ENCODE measurements at regions not wholly inside any gene's neighbourhood (a gene's known extent, or its start where the extent isn't known, plus 50 kb on each side); places are given as distances from the start of the nearest gene placed in this dataset.

DNA sequence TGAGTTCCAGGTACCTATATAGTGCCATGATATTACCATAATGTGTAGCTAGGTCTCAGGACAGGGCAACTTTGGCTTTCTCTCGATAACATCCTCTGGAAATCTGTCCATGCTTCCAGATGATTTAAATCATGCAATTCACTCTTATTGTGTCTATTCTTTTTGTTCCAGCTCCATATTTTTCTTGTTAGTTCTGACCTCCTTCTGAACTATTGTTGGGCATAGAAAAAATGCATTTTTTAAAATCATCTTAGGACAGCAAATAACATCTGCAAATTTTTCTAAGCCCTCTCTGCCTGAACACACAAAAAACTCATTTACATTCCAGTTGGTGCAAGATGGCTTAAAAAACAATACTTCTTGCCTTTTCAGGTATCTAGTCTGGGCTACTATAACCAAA, 1561.0 kb upstream of the MIR17HG start:
- no peaks in the 10 kb centered on the region for H3K4me1 Mint-ChIP-seq
- H3K4me3 Mint-ChIP-seq: no peak overlapping the region
- ChIA-PET CTCF (no interaction called here), POLR2A (no interaction called here)
- no peak for DNase-seq
- H3K36me3 Mint-ChIP-seq (ENCODE audit: low read depth): no peaks in the 10 kb centered on the region
- no peaks in the 10 kb centered on the region for H3K9me3 Mint-ChIP-seq
- no peaks in the 10 kb centered on the region for H3K27me3 Mint-ChIP-seq
- no peak overlapping the region for H3K27ac Mint-ChIP-seq

DNA sequence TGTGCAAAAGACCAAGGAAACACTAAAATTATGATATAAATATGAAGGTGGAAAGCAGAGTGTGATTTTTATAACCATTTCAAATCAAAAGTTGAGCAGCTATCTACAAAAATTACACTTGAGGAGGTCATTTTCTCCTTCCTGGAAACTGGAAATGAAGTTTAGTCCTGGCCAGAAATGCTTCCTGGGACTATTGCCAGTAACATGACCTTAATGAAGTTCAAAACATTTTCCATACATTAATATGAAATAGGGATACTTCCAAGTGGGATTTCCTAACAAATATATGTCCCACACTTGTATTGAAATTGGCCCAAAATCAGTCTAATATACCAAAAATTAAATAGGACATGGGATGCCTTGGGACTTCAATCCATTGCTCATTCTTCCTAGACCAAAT, 1556.8 kb upstream of the MIR17HG start:
- CTCF ChIA-PET: no interaction called here
- no peak for DNase-seq
- no peaks in the 10 kb centered on the region for H3K36me3 Mint-ChIP-seq (ENCODE audit: low read depth)
- no peak overlapping the region for H3K4me3 Mint-ChIP-seq
- H3K27me3 Mint-ChIP-seq: no peaks in the 10 kb centered on the region
- no peaks in the 10 kb centered on the region for H3K4me1 Mint-ChIP-seq
- POLR2A ChIA-PET: no interaction called here
- no peak overlapping the region for H3K27ac Mint-ChIP-seq
- H3K9me3 Mint-ChIP-seq: peaks cover 2% of the 10 kb centered on the region

DNA sequence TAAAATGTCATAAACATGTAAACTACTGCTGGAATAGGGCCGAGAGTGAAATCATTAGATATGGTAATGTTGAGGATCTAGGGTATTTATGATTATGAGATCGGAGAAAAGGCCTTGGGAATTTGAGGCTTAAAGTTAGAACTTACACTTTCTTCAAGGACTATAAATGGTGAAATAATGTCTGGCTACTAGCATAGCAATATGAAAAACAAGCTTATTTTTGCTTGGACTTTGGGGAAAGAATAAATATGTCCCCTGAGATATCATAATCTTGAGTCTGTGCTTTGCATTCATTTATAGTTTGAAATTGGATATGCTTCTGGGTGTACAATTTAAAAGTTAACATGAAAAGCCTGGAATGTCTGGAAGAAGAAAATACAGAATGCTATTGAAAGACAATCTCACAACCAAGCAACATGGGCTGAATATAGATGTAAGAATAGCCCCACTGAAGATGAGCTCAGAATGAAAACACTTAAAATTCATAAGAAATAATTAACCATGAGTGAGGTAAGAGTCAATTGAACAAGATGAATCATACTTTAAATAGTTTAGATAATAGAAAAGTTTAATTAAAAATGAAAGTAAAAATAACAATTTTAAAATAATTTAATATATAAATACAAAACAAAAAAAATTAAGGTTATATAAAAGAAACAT, 1555.4 kb upstream of the MIR17HG start:
- ChIA-PET CTCF (no interaction called here), POLR2A (no interaction called here)
- H3K27ac Mint-ChIP-seq: no peak overlapping the region
- H3K27me3 Mint-ChIP-seq: no peaks in the 10 kb centered on the region
- H3K4me3 Mint-ChIP-seq: no peak overlapping the region
- no peaks in the 10 kb centered on the region for H3K4me1 Mint-ChIP-seq
- DNase-seq: no peak
- H3K9me3 Mint-ChIP-seq: peaks cover 3% of the 10 kb centered on the region
- H3K36me3 Mint-ChIP-seq (ENCODE audit: low read depth): no peaks in the 10 kb centered on the region

DNA sequence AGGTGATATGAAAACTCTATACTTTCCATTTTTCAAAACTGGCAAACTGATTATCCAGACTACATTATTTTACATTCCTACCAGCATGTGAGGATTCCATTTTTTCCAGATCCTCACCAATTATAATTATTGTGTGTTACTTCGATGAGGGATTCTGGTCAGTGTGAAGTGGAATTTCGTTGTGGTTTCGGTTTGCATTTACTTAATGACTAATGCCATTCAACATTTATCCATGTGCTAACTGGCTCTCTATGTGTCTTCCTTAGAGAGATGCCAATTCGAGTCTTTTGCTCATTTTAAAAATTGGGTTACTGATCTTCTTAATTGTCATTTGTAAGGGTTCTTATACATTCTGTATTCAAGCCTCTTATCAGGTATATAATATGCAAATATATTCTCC, 1551.3 kb upstream of the MIR17HG start:
- no peaks in the 10 kb centered on the region for H3K4me1 Mint-ChIP-seq
- no peaks in the 10 kb centered on the region for H3K27me3 Mint-ChIP-seq
- no peak for DNase-seq
- no peak overlapping the region for H3K4me3 Mint-ChIP-seq
- no peak overlapping the region for H3K27ac Mint-ChIP-seq
- ChIA-PET POLR2A (no interaction called here), CTCF (no interaction called here)
- H3K9me3 Mint-ChIP-seq: peaks cover 6% of the 10 kb centered on the region
- no peaks in the 10 kb centered on the region for H3K36me3 Mint-ChIP-seq (ENCODE audit: low read depth)

DNA sequence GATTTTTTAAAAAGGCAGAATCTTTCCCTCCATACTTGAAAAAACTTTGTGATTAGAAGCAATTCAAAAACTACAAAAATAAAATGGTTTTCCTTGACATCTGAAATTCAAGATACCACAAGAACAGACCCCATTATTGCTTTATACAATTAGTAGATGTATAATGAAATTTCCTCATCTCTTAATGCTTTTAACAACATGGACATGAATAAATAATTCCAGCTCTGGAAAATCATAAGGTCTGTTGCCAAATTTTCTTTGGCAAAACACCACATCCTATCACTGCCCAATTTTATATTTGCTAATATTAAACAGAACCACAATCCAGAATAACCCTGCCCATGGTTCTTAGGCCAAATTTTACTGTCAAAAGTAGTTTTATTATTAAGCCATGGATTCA, 1543.6 kb upstream of the MIR17HG start:
- Mint-ChIP-seq H3K27ac (no peak overlapping the region), H3K9me3 (peaks cover 8% of the 10 kb centered on the region), H3K27me3 (no peaks in the 10 kb centered on the region), H3K4me3 (no peak overlapping the region), H3K4me1 (no peaks in the 10 kb centered on the region), H3K36me3 (ENCODE audit: low read depth) (no peaks in the 10 kb centered on the region)
- ChIA-PET POLR2A (no interaction called here), CTCF (no interaction called here)
- DNase-seq: no peak

DNA sequence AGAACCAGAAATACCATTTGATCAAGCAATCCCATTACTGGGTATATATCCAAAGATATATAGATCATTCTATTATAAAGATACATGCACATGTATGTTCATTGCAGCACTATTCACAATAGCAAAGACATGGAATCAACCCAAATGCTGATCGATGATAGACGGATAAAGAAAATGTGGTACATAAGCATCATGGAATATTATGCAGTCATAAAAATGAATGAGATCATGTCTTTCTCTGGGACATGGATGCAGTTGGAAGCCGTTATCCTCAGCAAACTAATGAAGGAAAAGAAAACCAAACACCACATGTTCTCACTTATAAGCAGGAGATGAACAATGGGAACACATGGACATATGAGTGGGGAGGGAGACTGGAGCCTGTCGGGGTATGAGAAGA, 1540.9 kb upstream of the MIR17HG start:
- Mint-ChIP-seq H3K9me3 (peaks cover 8% of the 10 kb centered on the region), H3K4me3 (no peak overlapping the region), H3K4me1 (no peaks in the 10 kb centered on the region), H3K36me3 (ENCODE audit: low read depth) (no peaks in the 10 kb centered on the region), H3K27ac (no peak overlapping the region), H3K27me3 (no peaks in the 10 kb centered on the region)
- DNase-seq: no peak
- POLR2A ChIA-PET: no interaction called here
- CTCF ChIA-PET: no interaction called here

DNA sequence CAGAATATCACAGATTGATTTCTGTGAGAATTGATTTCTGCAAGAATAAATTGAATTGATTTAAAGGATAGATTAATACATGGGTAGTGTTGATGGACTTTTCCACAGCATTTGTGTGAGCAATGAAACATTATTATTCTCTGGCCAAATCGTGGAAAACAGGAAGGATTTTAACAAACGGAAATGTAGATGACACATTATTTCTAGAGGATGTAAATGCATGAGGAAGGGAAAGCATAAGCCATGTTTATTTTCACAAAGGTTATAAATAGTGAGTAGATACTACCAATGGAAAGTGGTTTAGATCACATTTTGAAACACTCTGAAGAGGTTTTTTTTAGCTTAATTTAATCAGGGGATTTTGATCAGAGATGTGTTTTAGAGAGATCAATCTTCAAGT, 1534.6 kb upstream of the MIR17HG start:
- H3K27me3 Mint-ChIP-seq: no peaks in the 10 kb centered on the region
- no peak for DNase-seq
- H3K4me1 Mint-ChIP-seq: no peaks in the 10 kb centered on the region
- H3K27ac Mint-ChIP-seq: no peak overlapping the region
- ChIA-PET POLR2A (no interaction called here), CTCF (no interaction called here)
- H3K9me3 Mint-ChIP-seq: peaks cover 13% of the 10 kb centered on the region
- no peaks in the 10 kb centered on the region for H3K36me3 Mint-ChIP-seq (ENCODE audit: low read depth)
- H3K4me3 Mint-ChIP-seq: no peak overlapping the region

DNA sequence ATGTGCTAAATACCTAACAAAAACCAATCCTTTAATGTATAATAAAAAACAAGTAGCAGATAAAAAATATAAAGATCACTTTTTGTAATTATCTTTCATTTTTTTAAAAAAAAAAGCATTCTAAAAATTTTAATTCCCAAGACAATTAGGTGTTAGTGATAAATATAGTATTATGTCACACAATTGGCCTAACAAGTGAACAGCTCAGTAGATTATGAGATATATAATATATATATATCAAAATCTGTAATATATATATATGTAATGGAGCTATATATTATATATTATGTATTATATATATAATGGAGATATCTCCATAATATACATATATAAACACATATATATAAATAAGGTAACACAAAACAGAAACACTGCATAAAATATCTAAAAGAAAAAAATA, 1531.1 kb upstream of the MIR17HG start:
- Mint-ChIP-seq H3K36me3 (ENCODE audit: low read depth) (no peaks in the 10 kb centered on the region), H3K27me3 (no peaks in the 10 kb centered on the region), H3K27ac (no peak overlapping the region), H3K9me3 (peaks cover 18% of the 10 kb centered on the region), H3K4me3 (no peak overlapping the region), H3K4me1 (no peaks in the 10 kb centered on the region)
- ChIA-PET POLR2A (interaction anchor here (0.7 kb wide), 1 partner anchor 57 kb away, joined by 4 read pairs; no protein-coding TSS in a partner anchor), CTCF (no interaction called here)
- no peak for DNase-seq

DNA sequence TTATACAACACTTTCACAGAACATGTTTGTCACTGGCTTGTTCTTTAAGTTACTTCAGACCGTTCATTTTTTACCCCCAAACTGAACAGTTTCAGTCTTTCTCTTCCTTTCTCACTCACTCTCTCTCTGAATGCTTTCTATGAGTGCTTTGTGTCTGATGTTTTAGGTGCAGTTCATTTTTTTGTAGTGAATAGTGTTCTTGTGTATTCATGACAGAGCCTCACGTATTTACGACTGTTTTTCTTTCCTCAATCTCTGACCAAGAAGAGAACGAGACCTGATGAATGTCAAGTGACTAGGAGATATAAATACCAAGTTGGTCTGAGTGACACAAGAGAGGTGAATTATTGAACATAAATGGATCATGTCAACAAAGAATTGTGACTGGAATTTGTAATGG, 1525.0 kb upstream of the MIR17HG start:
- H3K27me3 Mint-ChIP-seq: no peaks in the 10 kb centered on the region
- no peak overlapping the region for H3K4me3 Mint-ChIP-seq
- H3K9me3 Mint-ChIP-seq: peaks cover 8% of the 10 kb centered on the region
- CTCF ChIA-PET: no interaction called here
- H3K27ac Mint-ChIP-seq: no peak overlapping the region
- no peak for DNase-seq
- no peaks in the 10 kb centered on the region for H3K4me1 Mint-ChIP-seq
- POLR2A ChIA-PET: no interaction called here
- no peaks in the 10 kb centered on the region for H3K36me3 Mint-ChIP-seq (ENCODE audit: low read depth)

DNA sequence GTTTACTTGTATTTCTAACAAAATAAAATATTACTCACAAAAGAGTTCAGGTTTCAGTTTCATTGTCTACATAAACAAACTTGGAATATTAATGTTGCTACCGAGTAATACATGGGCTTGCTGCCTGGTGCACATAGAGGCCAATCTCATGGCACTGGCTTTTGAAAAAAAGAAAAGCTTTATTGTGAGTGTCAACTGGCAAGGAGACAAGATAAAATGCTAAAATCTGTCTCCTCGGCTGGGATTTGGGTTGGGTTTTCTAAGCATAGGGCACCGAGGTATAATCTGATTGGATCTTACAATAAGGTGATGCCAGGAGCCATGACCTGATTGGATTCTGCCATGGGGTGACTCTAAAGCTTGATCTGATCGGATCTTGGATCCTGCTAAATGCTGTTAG, 1519.9 kb upstream of the MIR17HG start:
- Mint-ChIP-seq H3K9me3 (peaks cover 2% of the 10 kb centered on the region), H3K4me3 (no peak overlapping the region), H3K27ac (no peak overlapping the region), H3K27me3 (no peaks in the 10 kb centered on the region), H3K4me1 (no peaks in the 10 kb centered on the region), H3K36me3 (ENCODE audit: low read depth) (no peaks in the 10 kb centered on the region)
- POLR2A ChIA-PET: no interaction called here
- CTCF ChIA-PET: no interaction called here
- no peak for DNase-seq

DNA sequence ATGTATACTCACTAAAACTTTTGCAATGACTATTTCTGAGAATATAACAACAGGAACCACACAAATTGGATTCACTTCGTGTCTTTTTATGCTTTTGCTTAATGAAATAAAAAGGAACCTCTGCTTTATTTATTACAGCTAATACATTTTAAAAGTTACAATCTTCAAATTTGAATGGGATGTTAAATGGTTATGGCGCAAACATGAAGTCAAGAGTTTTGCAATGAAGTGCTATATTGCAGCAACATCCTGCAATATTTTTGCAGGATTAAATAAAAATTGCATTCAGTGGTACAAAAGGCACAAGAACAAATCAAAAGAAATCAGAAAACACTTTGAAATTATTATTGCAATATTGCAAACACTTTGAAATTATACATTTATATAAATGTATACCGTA, 1519.0 kb upstream of the MIR17HG start:
- peaks cover 6% of the 10 kb centered on the region for H3K9me3 Mint-ChIP-seq
- no peak overlapping the region for H3K4me3 Mint-ChIP-seq
- ChIA-PET POLR2A (no interaction called here), CTCF (no interaction called here)
- H3K27ac Mint-ChIP-seq: no peak overlapping the region
- H3K36me3 Mint-ChIP-seq (ENCODE audit: low read depth): no peaks in the 10 kb centered on the region
- DNase-seq: no peak
- no peaks in the 10 kb centered on the region for H3K27me3 Mint-ChIP-seq
- H3K4me1 Mint-ChIP-seq: no peaks in the 10 kb centered on the region

DNA sequence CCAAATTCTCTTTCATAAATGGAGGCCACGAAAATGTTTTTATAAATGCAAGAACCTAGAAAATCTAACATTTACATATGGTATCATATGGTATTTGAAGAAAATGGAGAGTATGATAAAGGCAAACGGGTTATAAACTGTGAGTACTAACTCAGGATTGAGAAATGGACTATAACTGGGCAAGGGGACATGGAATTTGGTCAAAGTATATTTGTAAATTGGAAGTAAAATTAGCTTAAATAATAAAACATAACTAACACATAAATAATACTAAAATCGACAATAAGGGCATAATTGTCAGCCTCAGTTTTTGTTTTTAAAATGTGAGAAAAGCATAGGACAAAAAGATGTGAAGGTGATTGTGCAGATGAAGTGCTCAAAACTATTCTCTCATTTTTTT, 1516.3 kb upstream of the MIR17HG start:
- ChIA-PET CTCF (no interaction called here), POLR2A (no interaction called here)
- H3K9me3 Mint-ChIP-seq: peaks cover 10% of the 10 kb centered on the region
- H3K4me1 Mint-ChIP-seq: no peaks in the 10 kb centered on the region
- no peak overlapping the region for H3K27ac Mint-ChIP-seq
- H3K36me3 Mint-ChIP-seq (ENCODE audit: low read depth): no peaks in the 10 kb centered on the region
- no peak for DNase-seq
- no peak overlapping the region for H3K4me3 Mint-ChIP-seq
- no peaks in the 10 kb centered on the region for H3K27me3 Mint-ChIP-seq

DNA sequence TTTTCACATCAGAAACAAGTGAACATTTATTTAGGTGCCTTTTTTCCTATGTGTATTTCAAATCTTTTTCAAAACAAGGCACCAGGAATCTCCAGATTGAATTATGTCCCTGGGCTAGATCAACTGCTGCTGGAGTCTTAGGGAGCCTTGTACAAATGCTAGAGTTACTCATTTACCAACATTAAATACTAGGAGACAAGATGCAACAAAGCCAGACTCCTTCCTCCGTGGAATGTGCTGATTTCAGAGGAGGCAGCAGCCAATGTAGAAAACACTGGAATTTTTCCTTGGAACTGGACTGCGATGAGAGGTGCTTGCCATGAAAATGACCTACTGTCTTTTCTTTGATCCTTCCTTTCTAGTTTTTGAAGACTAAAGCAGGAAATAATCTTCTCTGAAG, 1514.7 kb upstream of the MIR17HG start:
- Mint-ChIP-seq H3K27me3 (no peaks in the 10 kb centered on the region), H3K4me3 (no peak overlapping the region), H3K9me3 (peaks cover 16% of the 10 kb centered on the region), H3K27ac (no peak overlapping the region), H3K36me3 (ENCODE audit: low read depth) (no peaks in the 10 kb centered on the region), H3K4me1 (no peaks in the 10 kb centered on the region)
- ChIA-PET POLR2A (no interaction called here), CTCF (no interaction called here)
- DNase-seq: no peak

DNA sequence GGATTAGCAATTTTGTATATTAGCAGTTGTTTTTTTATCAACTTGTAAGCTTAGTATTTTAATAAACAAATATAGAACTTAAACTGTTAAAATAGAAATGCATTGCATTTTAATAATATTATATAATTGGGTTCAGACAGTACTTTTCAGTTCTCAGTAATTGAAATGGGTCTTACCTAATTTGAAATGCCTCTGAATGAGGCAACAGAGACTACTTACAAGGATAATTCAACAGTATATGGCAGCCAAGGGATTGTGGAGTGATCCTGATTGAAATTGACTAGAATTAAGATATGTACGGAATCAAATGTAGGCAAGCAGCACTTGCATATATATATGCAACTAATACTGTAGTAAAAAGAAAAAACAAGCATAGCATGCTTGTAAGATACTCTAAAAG, 1503.9 kb upstream of the MIR17HG start:
- ChIA-PET POLR2A (no interaction called here), CTCF (no interaction called here)
- H3K27me3 Mint-ChIP-seq: no peaks in the 10 kb centered on the region
- no peaks in the 10 kb centered on the region for H3K4me1 Mint-ChIP-seq
- H3K36me3 Mint-ChIP-seq (ENCODE audit: low read depth): no peaks in the 10 kb centered on the region
- H3K4me3 Mint-ChIP-seq: no peak overlapping the region
- no peak overlapping the region for H3K27ac Mint-ChIP-seq
- H3K9me3 Mint-ChIP-seq: peaks cover 1% of the 10 kb centered on the region
- DNase-seq: no peak

DNA sequence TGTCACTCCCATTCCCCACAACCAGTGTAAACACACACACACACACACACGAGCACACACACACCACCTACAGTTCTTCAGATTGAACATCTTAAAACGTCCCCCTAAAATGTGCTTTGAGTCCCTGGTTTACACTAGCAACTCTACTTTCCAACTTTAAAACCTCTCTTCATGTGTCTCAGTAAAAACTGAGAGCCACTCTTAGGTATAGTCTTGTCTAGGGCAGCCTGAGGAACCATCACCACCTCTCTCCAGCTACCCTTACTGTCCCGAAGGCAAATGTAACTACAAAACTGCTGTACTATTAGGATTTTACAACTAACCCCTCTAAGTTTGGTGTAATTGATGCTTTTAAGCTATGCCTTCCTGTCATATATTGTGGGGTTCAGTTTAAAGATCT, 1501.6 kb upstream of the MIR17HG start:
- no peaks in the 10 kb centered on the region for H3K27me3 Mint-ChIP-seq
- H3K4me1 Mint-ChIP-seq: no peaks in the 10 kb centered on the region
- H3K36me3 Mint-ChIP-seq (ENCODE audit: low read depth): no peaks in the 10 kb centered on the region
- H3K27ac Mint-ChIP-seq: no peak overlapping the region
- DNase-seq: no peak
- H3K9me3 Mint-ChIP-seq: no peaks in the 10 kb centered on the region
- CTCF ChIA-PET: no interaction called here
- H3K4me3 Mint-ChIP-seq: no peak overlapping the region
- POLR2A ChIA-PET: no interaction called here

All from activated CD4-positive, alpha-beta memory T cell treated with anti-CD3 and anti-CD28 coated beads, Interleukin-2, amount 10 ng/mL, durations not matched to agents 7 days and 5 days (primary cell).